Activated T-helper 2 cell treated with anti-CD3 and anti-CD28 coated beads, Interferon-gamma antibody, Interleukin-2, Interleukin-4, amounts not matched to agents 10 μg/mL and 5 μg/mL and 100 μg/mL, durations not matched to agents 14 hours and 24 hours and 36 hours (primary cell): ENCODE measurements at regions not wholly inside any gene's neighbourhood (a gene's known extent, or its start where the extent isn't known, plus 50 kb on each side); places are given as distances from the start of the nearest gene placed in this dataset.
"Not testable (repeated sequence)": the region's sequence is repeated elsewhere in the genome, so short reads cannot be mapped to it uniquely, and the experiment has no call there.

Experiments used
- DNase-seq: peaks from one replicate; pipeline ENCODE4 v3.0.0; 2021; ENCODE audit warnings: low spot score
- H3K27ac Mint-ChIP-seq: one replicate; pipeline ENCODE4 v1.8.0; 2021; ENCODE audit warnings: mixed read lengths
- H3K27me3 Mint-ChIP-seq: one replicate; pipeline ENCODE4 v1.8.0; 2021; ENCODE audit warnings: low read depth, mixed read lengths
- H3K36me3 Mint-ChIP-seq: one replicate; pipeline ENCODE4 v1.8.0; 2021; ENCODE audit warnings: low read depth, mixed read lengths
- H3K4me1 Mint-ChIP-seq: one replicate; pipeline ENCODE4 v1.8.0; 2021; ENCODE audit warnings: low read depth, mixed read lengths
- H3K4me3 Mint-ChIP-seq: one replicate; pipeline ENCODE4 v1.8.0; 2021; ENCODE audit warnings: low read depth, mild to moderate bottlenecking, moderate library complexity, mixed read lengths
- H3K9me3 Mint-ChIP-seq: one replicate; pipeline ENCODE4 v1.8.0; 2021; ENCODE audit warnings: mixed read lengths
- intact Hi-C: fragments of 100-400 bp; cut with micrococcal nuclease; formaldehyde crosslinking; loops from one replicate; pipeline ENCODE4 v1.15.1; 2023

DNA sequence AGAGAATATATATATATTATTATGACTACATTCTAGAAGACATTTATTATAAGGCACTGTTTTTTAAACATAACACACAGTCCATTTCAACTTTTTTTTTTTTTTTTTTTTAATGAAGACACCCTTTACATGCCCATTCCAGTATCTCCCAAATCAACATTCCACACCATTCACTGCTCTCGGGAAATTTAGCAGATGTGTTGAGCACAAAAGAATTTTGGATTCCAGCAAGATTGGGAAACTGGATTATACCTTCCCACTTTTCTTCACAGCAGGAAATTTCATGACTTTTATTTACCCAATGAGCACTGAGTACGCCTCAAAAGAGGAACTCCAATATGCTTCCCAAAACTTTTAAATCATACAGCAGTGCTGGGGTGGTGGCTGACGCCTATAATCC, 333.6 kb upstream of the DAB2 start:
- Mint-ChIP-seq H3K4me3 (no peak overlapping the region), H3K9me3 (peaks cover 5% of the 10 kb centered on the region), H3K27me3 (peaks cover 2% of the 10 kb centered on the region), H3K4me1 (no peaks in the 10 kb centered on the region), H3K36me3 (no peaks in the 10 kb centered on the region), H3K27ac (no peak overlapping the region)
- intact Hi-C loops: no loop called here
- DNase-seq: no peak

DNA sequence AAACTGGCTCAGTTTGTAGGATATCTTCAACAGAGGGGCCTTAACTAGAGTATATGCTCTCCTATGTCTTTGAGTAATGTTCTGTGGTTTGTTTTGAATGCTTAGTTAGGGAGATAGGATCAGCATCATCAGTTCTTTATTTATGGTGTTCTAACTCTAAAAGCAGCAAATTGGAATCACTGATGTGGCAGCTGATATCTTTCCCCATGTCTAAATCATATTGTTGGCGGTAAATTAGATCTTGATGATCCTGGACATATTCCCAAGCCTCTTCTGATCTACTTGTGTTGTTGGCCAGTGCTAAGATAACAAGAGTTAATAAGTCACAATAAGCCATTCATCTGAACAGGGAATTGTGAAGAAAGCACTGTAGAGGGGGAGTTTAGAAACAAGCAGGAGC, 332.4 kb upstream of the DAB2 start:
- peaks cover 2% of the 10 kb centered on the region for H3K27me3 Mint-ChIP-seq
- DNase-seq: no peak
- intact Hi-C loops: no loop called here
- no peak overlapping the region for H3K27ac Mint-ChIP-seq
- H3K9me3 Mint-ChIP-seq: peaks cover 9% of the 10 kb centered on the region
- no peaks in the 10 kb centered on the region for H3K36me3 Mint-ChIP-seq
- H3K4me1 Mint-ChIP-seq: no peaks in the 10 kb centered on the region
- no peak overlapping the region for H3K4me3 Mint-ChIP-seq

DNA sequence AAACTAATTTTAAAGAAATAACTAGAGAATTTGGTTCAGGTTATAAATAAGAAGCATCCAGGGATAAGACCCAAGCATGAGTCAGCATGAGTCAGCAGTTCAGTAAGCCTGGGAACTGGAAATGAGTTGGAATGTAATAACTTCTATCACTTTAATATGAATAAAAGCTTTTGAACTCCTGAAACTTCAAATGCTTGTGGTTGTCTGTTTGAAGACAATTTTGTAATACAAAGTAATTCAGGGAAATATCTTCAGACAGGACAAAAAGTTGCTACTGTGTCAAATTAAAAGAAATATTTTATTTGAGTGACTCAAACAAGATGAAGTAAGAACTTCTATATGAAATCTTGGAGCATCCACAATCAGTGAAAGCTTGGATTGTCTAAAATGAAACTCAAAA, 331.2 kb upstream of the DAB2 start:
- H3K4me3 Mint-ChIP-seq: no peak overlapping the region
- no peak for DNase-seq
- H3K9me3 Mint-ChIP-seq: peaks cover 9% of the 10 kb centered on the region
- intact Hi-C loops: no loop called here
- H3K4me1 Mint-ChIP-seq: no peaks in the 10 kb centered on the region
- H3K36me3 Mint-ChIP-seq: no peaks in the 10 kb centered on the region
- H3K27me3 Mint-ChIP-seq: peaks cover 2% of the 10 kb centered on the region
- H3K27ac Mint-ChIP-seq: no peak overlapping the region

DNA sequence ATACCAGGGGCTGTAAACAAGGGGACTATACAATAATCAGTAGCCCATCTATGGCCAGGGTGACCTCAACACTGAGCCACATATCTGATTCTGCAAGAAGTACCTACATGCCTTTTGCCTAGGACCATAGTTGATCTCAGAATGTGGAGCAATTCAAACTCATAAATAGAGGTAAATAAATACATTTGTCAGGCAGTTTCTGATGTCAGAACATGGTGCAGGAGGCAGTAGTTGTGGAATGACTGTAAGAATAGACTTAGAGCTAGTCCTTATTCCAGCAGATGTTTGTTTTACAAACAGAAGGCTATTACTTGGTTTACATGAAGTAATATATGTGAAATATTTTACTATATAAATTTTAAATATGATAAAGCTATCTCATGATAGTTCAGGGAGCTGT, 330.7 kb upstream of the DAB2 start:
- peaks cover 1% of the 10 kb centered on the region for H3K27me3 Mint-ChIP-seq
- no peaks in the 10 kb centered on the region for H3K4me1 Mint-ChIP-seq
- H3K27ac Mint-ChIP-seq: no peak overlapping the region
- DNase-seq: no peak
- intact Hi-C loops: no loop called here
- peaks cover 9% of the 10 kb centered on the region for H3K9me3 Mint-ChIP-seq
- no peak overlapping the region for H3K4me3 Mint-ChIP-seq
- H3K36me3 Mint-ChIP-seq: no peaks in the 10 kb centered on the region

DNA sequence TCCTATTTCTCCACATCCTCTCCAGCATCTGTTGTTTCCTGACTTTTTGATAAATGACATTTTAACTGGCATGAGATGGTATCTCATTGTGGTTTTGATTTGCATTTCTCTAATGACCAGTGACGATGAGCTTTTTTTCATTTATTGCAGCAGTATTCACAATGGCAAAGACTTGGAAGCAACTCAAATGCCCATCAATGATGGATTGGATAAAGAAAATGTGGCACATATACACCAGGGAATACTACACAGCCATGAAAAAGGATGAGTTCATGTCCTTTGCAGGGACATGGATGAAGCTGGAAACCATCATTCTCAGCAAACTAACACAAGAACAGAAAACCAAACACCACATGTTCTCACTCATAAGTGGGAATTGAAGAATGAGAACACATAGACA, 329.0 kb upstream of the DAB2 start:
- H3K4me3 Mint-ChIP-seq, DNase-seq, H3K27ac Mint-ChIP-seq, H3K9me3 Mint-ChIP-seq, intact Hi-C loops, H3K36me3 Mint-ChIP-seq, H3K27me3 Mint-ChIP-seq, H3K4me1 Mint-ChIP-seq: not testable (repeated sequence)

DNA sequence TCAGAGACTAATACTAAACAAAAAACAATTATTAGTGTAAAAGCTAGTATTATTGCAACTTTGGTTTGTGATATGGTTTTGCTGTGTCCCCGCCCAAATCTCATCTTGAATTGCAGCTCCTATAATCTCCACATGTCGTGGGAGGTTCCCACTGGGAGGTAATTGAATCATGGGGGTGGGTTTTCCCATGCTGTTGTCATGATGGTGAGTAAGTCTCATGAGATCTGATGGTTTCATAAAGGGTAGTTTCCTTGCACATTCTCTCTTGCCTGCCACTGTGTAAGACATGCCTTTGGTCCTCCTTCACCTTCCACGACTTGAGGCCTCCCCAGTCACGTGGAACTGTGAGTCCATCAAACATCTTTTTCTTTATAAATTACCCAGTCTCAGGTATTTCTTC, 325.9 kb upstream of the DAB2 start:
- intact Hi-C loops: no loop called here
- Mint-ChIP-seq H3K4me1 (no peaks in the 10 kb centered on the region), H3K36me3 (no peaks in the 10 kb centered on the region), H3K27me3 (no peaks in the 10 kb centered on the region), H3K4me3 (no peak overlapping the region), H3K9me3 (peaks cover 9% of the 10 kb centered on the region), H3K27ac (no peak overlapping the region)
- no peak for DNase-seq

DNA sequence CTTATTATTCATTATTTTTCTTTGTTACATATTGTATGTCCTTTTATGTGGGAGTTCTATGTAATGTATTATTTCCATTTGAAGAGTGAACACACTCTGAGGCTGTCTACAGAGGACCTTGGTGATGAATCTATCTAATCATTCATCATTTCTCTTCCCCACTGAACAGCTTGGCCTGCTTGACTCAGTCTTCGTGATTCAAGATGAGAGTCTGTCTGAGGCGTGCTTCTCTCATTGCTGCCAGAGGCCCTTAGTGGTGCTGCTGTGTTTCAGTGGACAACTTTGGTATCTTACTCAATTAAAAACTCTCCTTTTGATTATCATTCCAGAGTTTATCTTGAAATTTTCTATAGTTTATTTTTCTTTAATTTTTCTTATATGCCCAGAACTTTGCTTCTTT, 318.1 kb upstream of the DAB2 start:
- no peak overlapping the region for H3K27ac Mint-ChIP-seq
- H3K9me3 Mint-ChIP-seq: no peaks in the 10 kb centered on the region
- no peak for DNase-seq
- no peaks in the 10 kb centered on the region for H3K4me1 Mint-ChIP-seq
- intact Hi-C loops: no loop called here
- no peaks in the 10 kb centered on the region for H3K36me3 Mint-ChIP-seq
- no peak overlapping the region for H3K4me3 Mint-ChIP-seq
- peaks cover 7% of the 10 kb centered on the region for H3K27me3 Mint-ChIP-seq

DNA sequence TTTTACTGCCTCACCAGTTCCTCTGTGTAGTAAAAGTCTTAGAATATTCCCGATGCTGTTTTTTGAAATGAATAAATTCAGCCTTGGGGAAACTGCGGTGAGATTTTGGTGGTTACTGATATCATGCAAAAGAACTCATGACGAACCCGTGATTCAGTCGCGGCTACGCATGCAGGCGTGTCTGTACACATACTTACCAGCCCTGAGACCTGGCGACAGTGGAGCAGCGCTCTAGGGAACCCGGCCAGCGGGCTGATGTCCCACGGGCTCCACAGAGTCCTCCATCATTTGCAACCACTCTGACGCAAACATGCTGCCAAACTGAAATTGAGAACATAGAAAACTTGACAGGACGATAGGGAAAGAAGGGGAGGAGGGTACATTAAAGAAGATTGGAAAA, 315.6 kb upstream of the DAB2 start:
- intact Hi-C loops: no loop called here
- Mint-ChIP-seq H3K27ac (no peak overlapping the region), H3K27me3 (peaks cover 12% of the 10 kb centered on the region), H3K36me3 (no peaks in the 10 kb centered on the region), H3K4me1 (no peaks in the 10 kb centered on the region), H3K4me3 (no peak overlapping the region), H3K9me3 (no peaks in the 10 kb centered on the region)
- no peak for DNase-seq

DNA sequence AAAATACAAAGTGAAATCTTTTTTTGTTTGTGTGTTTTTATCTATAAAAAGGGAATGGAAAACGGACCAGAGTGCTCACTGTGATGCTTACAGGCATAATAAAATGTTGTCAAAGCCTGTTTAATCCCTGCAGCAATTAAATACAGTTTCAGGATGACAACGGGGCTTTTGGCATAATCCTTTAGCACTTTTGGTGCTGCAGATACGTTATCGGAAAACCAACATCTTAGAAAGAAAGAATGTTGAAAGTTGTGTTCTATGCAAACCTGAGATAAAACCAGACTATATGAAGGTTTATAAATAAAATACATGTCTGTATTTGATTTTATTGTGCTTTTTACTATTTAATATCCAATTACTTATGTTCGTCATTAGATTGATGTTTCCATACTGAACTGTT, 307.4 kb upstream of the DAB2 start:
- Mint-ChIP-seq H3K27ac (no peak overlapping the region), H3K4me1 (no peaks in the 10 kb centered on the region), H3K9me3 (no peaks in the 10 kb centered on the region), H3K4me3 (no peak overlapping the region), H3K36me3 (no peaks in the 10 kb centered on the region), H3K27me3 (peaks cover 19% of the 10 kb centered on the region)
- intact Hi-C loops: no loop called here
- DNase-seq: no peak

DNA sequence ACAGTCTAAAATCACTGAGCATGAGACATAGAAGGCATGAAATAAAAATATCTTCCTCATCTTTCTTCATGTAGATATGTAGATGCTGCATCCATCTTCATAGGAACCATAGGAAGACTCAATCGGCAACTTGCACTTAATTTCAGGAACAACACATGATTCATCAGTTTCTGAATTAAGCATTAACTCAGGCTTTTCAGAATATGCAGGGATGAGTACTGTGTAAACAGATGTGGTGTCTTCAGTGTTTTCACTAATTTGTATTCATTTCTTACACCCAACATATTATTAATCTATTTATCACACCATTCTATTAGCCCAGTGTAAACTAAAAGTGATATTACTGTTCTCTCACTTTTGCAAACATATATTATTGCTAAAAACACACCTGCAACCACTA, 305.9 kb upstream of the DAB2 start:
- Mint-ChIP-seq H3K4me3 (no peak overlapping the region), H3K27ac (no peak overlapping the region), H3K9me3 (no peaks in the 10 kb centered on the region), H3K27me3 (peaks cover 14% of the 10 kb centered on the region), H3K36me3 (no peaks in the 10 kb centered on the region), H3K4me1 (no peaks in the 10 kb centered on the region)
- no peak for DNase-seq
- intact Hi-C loops: no loop called here

DNA sequence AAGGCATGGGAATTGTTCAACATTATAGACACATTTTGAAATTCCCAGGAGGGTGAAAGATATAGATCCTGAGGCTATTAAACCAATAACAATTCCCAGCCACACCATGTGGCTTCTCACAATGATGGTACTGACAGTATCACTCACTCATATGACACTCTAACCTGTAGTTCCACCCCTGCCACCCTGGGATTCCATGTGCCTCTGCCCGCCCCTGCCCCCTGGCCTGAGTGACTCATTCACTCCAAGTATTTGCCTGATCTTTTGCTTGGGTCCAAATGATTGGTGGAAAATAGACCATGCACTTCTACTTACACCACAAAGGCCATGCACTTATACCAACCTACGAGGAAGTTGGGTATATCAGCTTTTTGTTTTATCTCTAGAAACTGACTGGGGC, 305.2 kb upstream of the DAB2 start:
- H3K4me1 Mint-ChIP-seq: no peaks in the 10 kb centered on the region
- H3K4me3 Mint-ChIP-seq: no peak overlapping the region
- H3K9me3 Mint-ChIP-seq: no peaks in the 10 kb centered on the region
- no peak for DNase-seq
- H3K27ac Mint-ChIP-seq: no peak overlapping the region
- peaks cover 12% of the 10 kb centered on the region for H3K27me3 Mint-ChIP-seq
- intact Hi-C loops: no loop called here
- H3K36me3 Mint-ChIP-seq: no peaks in the 10 kb centered on the region

DNA sequence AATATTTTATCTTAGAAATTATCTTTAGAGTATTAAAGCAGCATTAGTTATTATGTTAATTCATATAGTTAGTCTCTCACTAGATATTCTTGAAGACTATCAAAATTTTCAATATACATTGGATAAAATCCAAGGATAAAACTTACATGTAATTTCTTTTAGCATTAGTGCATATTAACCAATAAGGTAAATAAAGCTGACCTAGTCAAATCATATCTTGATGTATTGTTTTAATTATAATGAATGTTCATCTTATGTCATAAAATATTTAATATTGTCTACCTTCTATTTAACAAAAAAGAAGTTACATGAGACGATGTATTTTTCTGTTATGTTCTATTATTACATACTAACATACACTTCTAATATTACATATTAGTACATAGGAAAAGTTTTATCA, 301.7 kb upstream of the DAB2 start:
- H3K27me3 Mint-ChIP-seq: peaks cover 8% of the 10 kb centered on the region
- H3K27ac Mint-ChIP-seq: no peak overlapping the region
- DNase-seq: no peak
- no peaks in the 10 kb centered on the region for H3K9me3 Mint-ChIP-seq
- no peaks in the 10 kb centered on the region for H3K4me1 Mint-ChIP-seq
- no peak overlapping the region for H3K4me3 Mint-ChIP-seq
- intact Hi-C loops: no loop called here
- H3K36me3 Mint-ChIP-seq: no peaks in the 10 kb centered on the region

DNA sequence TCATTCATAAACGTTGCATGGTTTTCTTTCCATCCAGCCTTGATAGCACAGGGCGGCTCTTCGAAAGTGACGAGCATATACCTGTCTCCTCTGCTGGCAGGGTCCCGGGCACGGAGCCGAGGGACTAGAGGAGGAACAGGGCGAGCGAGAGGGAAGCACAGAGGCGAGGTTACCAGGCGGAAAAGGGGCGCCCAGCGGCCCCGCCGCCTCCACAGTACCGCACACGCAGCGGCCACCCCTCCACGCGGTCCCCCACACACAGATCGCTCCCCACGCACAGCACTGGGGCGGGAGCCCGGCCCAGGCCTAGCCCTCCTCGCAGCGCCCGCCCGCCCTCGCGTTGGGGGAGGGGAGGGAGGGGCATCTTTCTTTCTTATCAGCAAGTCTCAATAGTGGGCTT, 296.6 kb upstream of the DAB2 start:
- H3K4me3 Mint-ChIP-seq: no peak overlapping the region
- DNase-seq: no peak
- H3K27ac Mint-ChIP-seq: no peak overlapping the region
- H3K4me1 Mint-ChIP-seq: no peaks in the 10 kb centered on the region
- H3K9me3 Mint-ChIP-seq: no peaks in the 10 kb centered on the region
- H3K36me3 Mint-ChIP-seq: no peaks in the 10 kb centered on the region
- H3K27me3 Mint-ChIP-seq: peaks cover 9% of the 10 kb centered on the region
- intact Hi-C loops: no loop called here

DNA sequence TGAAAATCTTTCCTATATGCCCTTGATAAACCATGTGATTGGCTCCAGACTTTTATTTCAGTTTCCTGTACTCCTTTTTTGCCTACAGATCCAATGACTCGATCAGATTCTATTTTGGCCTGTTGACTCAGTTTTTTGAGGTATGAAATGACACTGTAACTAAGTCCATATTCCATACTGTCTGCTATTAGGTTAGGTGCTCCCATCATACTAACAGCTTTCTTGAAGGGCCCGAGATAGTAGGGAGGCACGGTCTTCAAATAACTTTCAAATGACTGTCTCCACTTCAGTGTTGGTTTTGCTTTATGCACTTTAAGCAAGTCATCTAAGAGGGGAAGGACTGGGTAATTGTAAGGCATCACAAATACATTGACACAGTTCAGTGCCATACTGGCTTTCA, 295.4 kb upstream of the DAB2 start:
- H3K4me1 Mint-ChIP-seq: no peaks in the 10 kb centered on the region
- no peak overlapping the region for H3K4me3 Mint-ChIP-seq
- no peak for DNase-seq
- H3K36me3 Mint-ChIP-seq: no peaks in the 10 kb centered on the region
- H3K27me3 Mint-ChIP-seq: peaks cover 9% of the 10 kb centered on the region
- intact Hi-C loops: no loop called here
- H3K9me3 Mint-ChIP-seq: no peaks in the 10 kb centered on the region
- no peak overlapping the region for H3K27ac Mint-ChIP-seq
